ENCODE measurements at regions not wholly inside any gene's neighbourhood (a gene's known extent, or its start where the extent isn't known, plus 50 kb on each side); places are given as distances from the start of the nearest gene placed in this dataset.

DNA sequence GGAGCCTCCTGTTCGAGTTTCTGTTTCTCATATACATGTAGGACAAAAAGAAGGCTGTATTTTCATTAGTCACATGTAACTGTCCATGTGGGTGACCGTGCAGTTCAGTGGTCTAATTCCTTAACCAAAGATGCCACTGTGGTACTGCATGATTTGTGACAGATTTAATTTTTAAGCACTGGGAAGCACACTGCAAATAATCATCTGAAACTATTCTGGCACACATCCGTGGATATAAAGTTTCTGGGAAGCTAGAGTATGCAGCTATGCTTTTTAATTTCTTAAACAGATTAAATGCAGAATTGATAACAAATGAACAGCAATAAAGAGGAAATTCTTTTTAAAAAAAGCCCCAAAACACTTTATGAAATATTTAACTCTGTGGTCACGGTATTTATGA is 254.8 kb downstream of the LMO4 start:
- Histone ChIP-seq H3K36me3 (ENCODE audit: insufficient read depth, low read length) (no peaks in the 10 kb centered on the region), H3K4me1 (ENCODE audit: control insufficient read depth, insufficient read depth, low read length, unreplicated experiment) (no peaks in the 10 kb centered on the region), H2AFZ (ENCODE audit: low read length, unreplicated experiment) (no peak overlapping the region), H3K27me3 (ENCODE audit: insufficient read depth, low read length) (no peaks in the 10 kb centered on the region), H3K79me2 (ENCODE audit: control insufficient read depth, insufficient read depth, low read length, unreplicated experiment) (no peaks in the 10 kb centered on the region), H3K4me3 (ENCODE audit: low read depth, low read length) (no peak overlapping the region), H3K27ac (ENCODE audit: low read depth, low read length) (no peak overlapping the region)

- H3K36me3 ChIP-seq (ENCODE audit: insufficient read depth, low read length) = no peaks in the 10 kb centered on the region
- no peaks in the 10 kb centered on the region for H3K27me3 ChIP-seq (ENCODE audit: insufficient read depth, low read length)
- no peaks in the 10 kb centered on the region for H3K4me1 ChIP-seq (ENCODE audit: control insufficient read depth, insufficient read depth, low read length, unreplicated experiment)
- H3K79me2 ChIP-seq (ENCODE audit: control insufficient read depth, insufficient read depth, low read length, unreplicated experiment) = no peaks in the 10 kb centered on the region
- no peak overlapping the region for H2AFZ ChIP-seq (ENCODE audit: low read length, unreplicated experiment)
- H3K27ac ChIP-seq (ENCODE audit: low read depth, low read length) = no peak overlapping the region
- H3K4me3 ChIP-seq (ENCODE audit: low read depth, low read length) = no peak overlapping the region
Measured at GRCh38 chr1:87584586-87584985, 255.9 kb downstream of the LMO4 start.

DNA sequence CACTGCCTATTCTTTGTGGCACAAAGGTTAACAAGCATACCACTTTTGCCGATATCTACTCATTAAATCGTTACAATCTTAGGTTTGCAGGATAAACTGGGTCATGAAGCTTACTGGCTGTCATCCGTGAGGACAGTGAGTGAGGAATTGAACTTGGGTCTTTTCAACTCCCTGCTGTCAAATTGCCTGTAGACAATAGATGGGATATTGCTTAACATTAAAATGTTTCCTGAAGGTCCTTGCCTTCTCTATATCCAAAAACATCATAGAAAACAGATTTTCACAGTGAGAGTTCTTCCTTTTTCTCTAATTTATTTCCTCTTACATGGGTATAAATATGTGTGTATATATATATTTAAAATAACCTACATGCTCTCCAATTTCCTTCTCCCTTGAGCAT is 257.8 kb downstream of the LMO4 start:
- no peaks in the 10 kb centered on the region for H3K27me3 ChIP-seq (ENCODE audit: insufficient read depth, low read length)
- H3K4me1 ChIP-seq (ENCODE audit: control insufficient read depth, insufficient read depth, low read length, unreplicated experiment) = no peaks in the 10 kb centered on the region
- no peaks in the 10 kb centered on the region for H3K36me3 ChIP-seq (ENCODE audit: insufficient read depth, low read length)

GRCh38 chr1:87588495-87588894 is 259.8 kb downstream of the LMO4 start:
- no peak overlapping the region for H3K27ac ChIP-seq (ENCODE audit: low read depth, low read length)
- H3K4me1 ChIP-seq (ENCODE audit: control insufficient read depth, insufficient read depth, low read length, unreplicated experiment) = no peaks in the 10 kb centered on the region
- no peaks in the 10 kb centered on the region for H3K36me3 ChIP-seq (ENCODE audit: insufficient read depth, low read length)
- no peak overlapping the region for H3K4me3 ChIP-seq (ENCODE audit: low read depth, low read length)
- H3K27me3 ChIP-seq (ENCODE audit: insufficient read depth, low read length) = no peaks in the 10 kb centered on the region
- H2AFZ ChIP-seq (ENCODE audit: low read length, unreplicated experiment) = no peak overlapping the region
- H3K79me2 ChIP-seq (ENCODE audit: control insufficient read depth, insufficient read depth, low read length, unreplicated experiment) = no peaks in the 10 kb centered on the region

More for the DNA sequence above, 257.8 kb downstream of the LMO4 start:
- Histone ChIP-seq H3K27ac (ENCODE audit: low read depth, low read length) (no peak overlapping the region), H3K4me3 (ENCODE audit: low read depth, low read length) (no peak overlapping the region), H2AFZ (ENCODE audit: low read length, unreplicated experiment) (no peak overlapping the region), H3K79me2 (ENCODE audit: control insufficient read depth, insufficient read depth, low read length, unreplicated experiment) (no peaks in the 10 kb centered on the region)

- Histone ChIP-seq H2AFZ (ENCODE audit: low read length, unreplicated experiment) (no peak overlapping the region), H3K4me3 (ENCODE audit: low read depth, low read length) (no peak overlapping the region), H3K27ac (ENCODE audit: low read depth, low read length) (no peak overlapping the region), H3K4me1 (ENCODE audit: control insufficient read depth, insufficient read depth, low read length, unreplicated experiment) (no peaks in the 10 kb centered on the region), H3K27me3 (ENCODE audit: insufficient read depth, low read length) (no peaks in the 10 kb centered on the region), H3K36me3 (ENCODE audit: insufficient read depth, low read length) (no peaks in the 10 kb centered on the region), H3K79me2 (ENCODE audit: control insufficient read depth, insufficient read depth, low read length, unreplicated experiment) (no peaks in the 10 kb centered on the region)
Measured at GRCh38 chr1:87591492-87591891, 262.8 kb downstream of the LMO4 start.

- Histone ChIP-seq H2AFZ (ENCODE audit: low read length, unreplicated experiment) (no peak overlapping the region), H3K27ac (ENCODE audit: low read depth, low read length) (no peak overlapping the region)
Measured at GRCh38 chr1:87592156-87592555, 263.5 kb downstream of the LMO4 start.

DNA sequence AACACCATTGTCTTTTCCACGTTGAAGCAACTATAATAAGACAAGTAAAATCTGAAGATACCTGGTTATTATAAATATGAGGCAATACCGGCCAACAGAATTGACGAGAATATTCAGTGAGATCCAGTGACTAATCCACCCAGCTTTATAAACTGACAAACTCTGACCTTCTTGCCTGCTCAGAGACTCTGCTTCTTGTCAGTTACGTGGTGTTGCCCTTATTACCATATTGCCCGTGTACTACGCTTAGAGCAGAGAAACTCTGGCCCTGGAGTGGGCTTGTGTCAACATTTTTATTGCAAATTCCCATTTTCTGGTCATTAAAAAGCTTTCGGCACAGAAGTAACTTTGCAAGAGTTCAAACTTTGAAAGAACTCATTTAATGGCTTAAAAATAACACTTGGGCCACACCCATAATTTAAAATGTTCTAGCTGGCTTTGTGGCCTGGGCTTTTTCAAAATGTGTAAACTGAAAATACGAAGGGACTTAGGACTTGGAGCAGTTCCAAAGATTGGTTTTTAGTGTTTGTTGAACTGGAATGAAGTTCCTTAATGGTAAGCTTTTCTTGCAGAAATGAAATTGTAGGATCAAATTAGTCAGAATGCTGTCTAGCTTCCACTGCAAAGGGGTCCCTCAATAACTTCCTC is 266.2 kb downstream of the LMO4 start:
- Histone ChIP-seq H3K4me3 (ENCODE audit: low read depth, low read length) (no peak overlapping the region), H2AFZ (ENCODE audit: low read length, unreplicated experiment) (no peak overlapping the region), H3K27ac (ENCODE audit: low read depth, low read length) (no peak overlapping the region), H3K27me3 (ENCODE audit: insufficient read depth, low read length) (no peaks in the 10 kb centered on the region), H3K36me3 (ENCODE audit: insufficient read depth, low read length) (no peaks in the 10 kb centered on the region), H3K79me2 (ENCODE audit: control insufficient read depth, insufficient read depth, low read length, unreplicated experiment) (no peaks in the 10 kb centered on the region), H3K4me1 (ENCODE audit: control insufficient read depth, insufficient read depth, low read length, unreplicated experiment) (no peaks in the 10 kb centered on the region)

More at GRCh38 chr1:87592156-87592555, 263.5 kb downstream of the LMO4 start:
- H3K27me3 ChIP-seq (ENCODE audit: insufficient read depth, low read length) = no peaks in the 10 kb centered on the region
- no peak overlapping the region for H3K4me3 ChIP-seq (ENCODE audit: low read depth, low read length)
- H3K36me3 ChIP-seq (ENCODE audit: insufficient read depth, low read length) = no peaks in the 10 kb centered on the region
- no peaks in the 10 kb centered on the region for H3K79me2 ChIP-seq (ENCODE audit: control insufficient read depth, insufficient read depth, low read length, unreplicated experiment)
- no peaks in the 10 kb centered on the region for H3K4me1 ChIP-seq (ENCODE audit: control insufficient read depth, insufficient read depth, low read length, unreplicated experiment)

DNA sequence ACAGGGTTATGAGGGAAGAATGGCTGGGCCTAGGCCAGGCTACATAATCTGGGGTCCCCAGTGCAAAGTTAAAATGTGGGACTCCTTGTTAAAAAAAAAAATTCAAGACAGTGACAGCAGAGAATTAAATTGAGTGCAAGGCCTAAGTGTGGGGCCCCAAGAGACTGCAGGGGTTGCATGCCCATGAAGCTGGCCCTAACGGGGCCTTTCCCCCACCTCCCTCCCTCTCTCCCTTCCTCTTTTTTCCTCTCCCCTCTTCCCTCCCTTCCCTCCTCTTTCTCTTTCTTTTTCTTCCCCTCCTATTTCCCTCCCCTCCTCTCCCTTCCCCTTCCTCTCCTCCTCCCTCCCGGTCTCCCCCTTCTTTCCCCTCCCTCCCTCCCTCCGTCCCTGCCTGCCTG is 266.7 kb downstream of the LMO4 start:
- no peaks in the 10 kb centered on the region for H3K36me3 ChIP-seq (ENCODE audit: insufficient read depth, low read length)
- no peak overlapping the region for H3K27ac ChIP-seq (ENCODE audit: low read depth, low read length)
- no peaks in the 10 kb centered on the region for H3K4me1 ChIP-seq (ENCODE audit: control insufficient read depth, insufficient read depth, low read length, unreplicated experiment)
- no peak overlapping the region for H3K4me3 ChIP-seq (ENCODE audit: low read depth, low read length)
- H2AFZ ChIP-seq (ENCODE audit: low read length, unreplicated experiment) = no peak overlapping the region
- no peaks in the 10 kb centered on the region for H3K79me2 ChIP-seq (ENCODE audit: control insufficient read depth, insufficient read depth, low read length, unreplicated experiment)
- no peaks in the 10 kb centered on the region for H3K27me3 ChIP-seq (ENCODE audit: insufficient read depth, low read length)

- Histone ChIP-seq H3K79me2 (ENCODE audit: control insufficient read depth, insufficient read depth, low read length, unreplicated experiment) (no peaks in the 10 kb centered on the region), H2AFZ (ENCODE audit: low read length, unreplicated experiment) (no peak overlapping the region), H3K4me1 (ENCODE audit: control insufficient read depth, insufficient read depth, low read length, unreplicated experiment) (no peaks in the 10 kb centered on the region), H3K4me3 (ENCODE audit: low read depth, low read length) (no peak overlapping the region), H3K36me3 (ENCODE audit: insufficient read depth, low read length) (no peaks in the 10 kb centered on the region), H3K27me3 (ENCODE audit: insufficient read depth, low read length) (no peaks in the 10 kb centered on the region), H3K27ac (ENCODE audit: low read depth, low read length) (no peak overlapping the region)
Measured at GRCh38 chr1:87598429-87598828, 269.7 kb downstream of the LMO4 start.

- Histone ChIP-seq H3K79me2 (ENCODE audit: control insufficient read depth, insufficient read depth, low read length, unreplicated experiment) (no peaks in the 10 kb centered on the region), H2AFZ (ENCODE audit: low read length, unreplicated experiment) (no peak overlapping the region), H3K4me1 (ENCODE audit: control insufficient read depth, insufficient read depth, low read length, unreplicated experiment) (no peaks in the 10 kb centered on the region), H3K27ac (ENCODE audit: low read depth, low read length) (no peak overlapping the region), H3K36me3 (ENCODE audit: insufficient read depth, low read length) (no peaks in the 10 kb centered on the region), H3K4me3 (ENCODE audit: low read depth, low read length) (no peak overlapping the region), H3K27me3 (ENCODE audit: insufficient read depth, low read length) (no peaks in the 10 kb centered on the region)
Measured at GRCh38 chr1:87599569-87599968, 270.9 kb downstream of the LMO4 start.

DNA sequence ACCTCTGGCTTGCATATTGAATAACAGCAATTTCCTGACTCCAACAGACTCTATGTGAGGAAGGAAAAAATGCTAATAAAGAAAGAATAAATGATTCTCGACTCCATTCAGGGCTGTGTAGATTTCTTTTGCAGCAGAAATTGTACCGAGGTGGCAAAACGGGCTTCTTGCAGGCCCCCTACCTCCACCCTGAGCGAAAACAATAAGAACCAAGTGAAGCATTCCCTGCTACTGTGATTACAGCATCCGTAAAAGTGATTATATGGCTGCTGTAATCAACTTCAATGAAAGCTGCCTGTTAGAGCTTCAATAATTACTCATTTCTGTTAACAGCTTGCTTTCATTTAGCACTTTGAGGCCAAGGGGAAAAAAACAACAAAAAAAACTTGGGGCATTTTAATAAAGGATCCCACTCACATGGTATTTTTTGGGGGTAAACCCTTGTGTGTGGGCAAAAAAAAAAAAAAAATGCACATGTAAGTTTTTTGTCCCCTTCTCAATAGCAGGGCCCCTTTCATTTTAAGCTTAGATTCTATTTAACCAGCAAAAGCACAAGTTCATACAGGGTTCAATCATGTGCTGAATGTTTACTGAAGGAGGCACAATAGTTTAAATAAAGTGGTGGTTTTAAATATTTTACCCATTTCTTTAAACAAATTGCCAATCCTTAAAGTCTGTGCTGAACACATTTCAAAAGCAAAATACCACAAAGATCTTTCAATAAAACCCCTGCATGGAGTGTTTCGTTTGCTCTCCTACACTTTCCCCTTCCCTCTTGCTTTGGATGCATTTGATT is 271.6 kb downstream of the LMO4 start:
- Histone ChIP-seq H3K27me3 (ENCODE audit: insufficient read depth, low read length) (no peaks in the 10 kb centered on the region), H3K4me3 (ENCODE audit: low read depth, low read length) (no peak overlapping the region), H2AFZ (ENCODE audit: low read length, unreplicated experiment) (no peak overlapping the region), H3K79me2 (ENCODE audit: control insufficient read depth, insufficient read depth, low read length, unreplicated experiment) (no peaks in the 10 kb centered on the region), H3K27ac (ENCODE audit: low read depth, low read length) (no peak overlapping the region), H3K4me1 (ENCODE audit: control insufficient read depth, insufficient read depth, low read length, unreplicated experiment) (no peaks in the 10 kb centered on the region), H3K36me3 (ENCODE audit: insufficient read depth, low read length) (no peaks in the 10 kb centered on the region)
